SK-N-SH treated with all-trans-retinoic acid at 6 μM for 48 hours (cell line): ENCODE measurements at regions not wholly inside any gene's neighbourhood (a gene's known extent, or its start where the extent isn't known, plus 50 kb on each side); places are given as distances from the start of the nearest gene placed in this dataset.

ENCODE experiments used
- ATAC-seq: fragments of 200-7000 bp; cut with Tn5 transposase; 3 replicates; pipeline ENCODE4 v1.9.1; 2020; ENCODE audit warnings: mild to moderate bottlenecking, moderate library complexity
- ARNTL ChIP-seq: fragments of 450-650 bp; formaldehyde crosslinking; IDR thresholded peaks from 2 replicates; pipeline ENCODE4 v1.5.0; 2020; ENCODE audit warnings: low read depth, mild to moderate bottlenecking, moderate library complexity, borderline replicate concordance
- BACH2 ChIP-seq: fragments of 250-450 bp; sonication (Bioruptor Pico); IDR thresholded peaks from 2 replicates; pipeline ENCODE4 v1.9.0; 2021; ENCODE audit warnings: mild to moderate bottlenecking, borderline replicate concordance
- CSDC2 ChIP-seq: fragments of 250-450 bp; sonication (Bioruptor Pico); IDR thresholded peaks from 2 replicates; pipeline ENCODE4 v1.5.0; 2020; ENCODE audit warnings: mild to moderate bottlenecking, moderate library complexity
- CSRNP3 ChIP-seq: fragments of 250-450 bp; sonication (Bioruptor Pico); IDR thresholded peaks from 2 replicates; pipeline ENCODE4 v1.5.1; 2021; ENCODE audit warnings: mild to moderate bottlenecking, moderate library complexity
- ESRRG ChIP-seq: fragments of 250-450 bp; sonication (Bioruptor Pico); IDR thresholded peaks from 2 replicates; pipeline ENCODE4 v1.6.1; 2021; ENCODE audit warnings: mild to moderate bottlenecking
- GLIS3 ChIP-seq: fragments of 250-450 bp; sonication (Bioruptor Pico); IDR thresholded peaks from 2 replicates; pipeline ENCODE4 v1.5.0; 2020; ENCODE audit warnings: mild to moderate bottlenecking, moderate library complexity
- ISL1 ChIP-seq: fragments of 250-450 bp; sonication (Bioruptor Pico); IDR thresholded peaks from 2 replicates; pipeline ENCODE4 v2.1.2; 2022; ENCODE audit warnings: mild to moderate bottlenecking, moderate library complexity
- OSR1 ChIP-seq: fragments of 250-450 bp; sonication (Bioruptor Pico); IDR thresholded peaks from 2 replicates; pipeline ENCODE4 v1.8.0; 2022; ENCODE audit warnings: moderate library complexity, mild to moderate bottlenecking, inconsistent platforms
- PATZ1 ChIP-seq: fragments of 250-450 bp; sonication (Bioruptor Pico); IDR thresholded peaks from 2 replicates; pipeline ENCODE4 v1.8.0; 2020; ENCODE audit warnings: mild to moderate bottlenecking, moderate library complexity, borderline replicate concordance
- PPARA ChIP-seq: fragments of 250-450 bp; sonication (Bioruptor Pico); IDR thresholded peaks from 2 replicates; pipeline ENCODE4 v1.5.0; 2020; ENCODE audit warnings: mild to moderate bottlenecking, borderline replicate concordance
- RARB ChIP-seq: fragments of 250-450 bp; sonication (Bioruptor Pico); IDR thresholded peaks from 2 replicates; pipeline ENCODE4 v1.8.0; 2021; ENCODE audit warnings: mild to moderate bottlenecking, moderate library complexity
- SNAI2 ChIP-seq: fragments of 250-450 bp; sonication (Bioruptor Pico); IDR thresholded peaks from 2 replicates; pipeline ENCODE4 v1.5.0; 2020; ENCODE audit warnings: mild to moderate bottlenecking, moderate library complexity
- TCF4 ChIP-seq: fragments of 250-450 bp; sonication (Bioruptor Pico); IDR thresholded peaks from 2 replicates; pipeline ENCODE4 v1.8.0; 2021; ENCODE audit warnings: mild to moderate bottlenecking, moderate library complexity, borderline replicate concordance
- TOX ChIP-seq: fragments of 250-450 bp; sonication (Bioruptor Pico); IDR thresholded peaks from 2 replicates; pipeline ENCODE4 v1.8.0; 2021; ENCODE audit warnings: mild to moderate bottlenecking, moderate library complexity, borderline replicate concordance
- ZC3H10 ChIP-seq: fragments of 250-450 bp; sonication (Bioruptor Pico); IDR thresholded peaks from 2 replicates; pipeline ENCODE4 v1.5.1; 2021; ENCODE audit warnings: mild to moderate bottlenecking, moderate library complexity
- ZFP3 ChIP-seq: fragments of 250-450 bp; sonication (Bioruptor Pico); IDR thresholded peaks from 2 replicates; pipeline ENCODE4 v1.5.0; 2020; ENCODE audit warnings: mild to moderate bottlenecking, moderate library complexity
- ZFP30 ChIP-seq: fragments of 450-650 bp; formaldehyde crosslinking; IDR thresholded peaks from 2 replicates; pipeline ENCODE4 v1.5.0; 2022; ENCODE audit warnings: mild to moderate bottlenecking, moderate library complexity
- ZNF565 ChIP-seq: fragments of 450-650 bp; formaldehyde crosslinking; conservative IDR thresholded peaks from 2 replicates; pipeline ENCODE4 v1.5.0; 2020; ENCODE audit warnings: low read depth, mild to moderate bottlenecking, moderate library complexity
- ZNF70 ChIP-seq: fragments of 450-650 bp; formaldehyde crosslinking; IDR thresholded peaks from 2 replicates; pipeline ENCODE4 v1.5.0; 2020; ENCODE audit warnings: mild to moderate bottlenecking, moderate library complexity
- TF ChIP-seq, protein P1 (sequence below): fragments of 250-450 bp; sonication (Bioruptor Pico); IDR thresholded peaks from 2 replicates; pipeline ENCODE4 v1.5.0; 2020; ENCODE audit warnings: mild to moderate bottlenecking, moderate library complexity
- TF ChIP-seq, protein P2 (sequence below): fragments of 250-450 bp; sonication (Bioruptor Pico); IDR thresholded peaks from 2 replicates; pipeline ENCODE4 v1.8.0; 2021; ENCODE audit warnings: low read depth, mild to moderate bottlenecking, moderate library complexity, borderline replicate concordance
- TF ChIP-seq, protein P3 (sequence below): fragments of 250-450 bp; sonication (Bioruptor Pico); IDR thresholded peaks from 2 replicates; pipeline ENCODE4 v1.5.1; 2020; ENCODE audit warnings: low read depth, mild to moderate bottlenecking, moderate library complexity

DNA sequence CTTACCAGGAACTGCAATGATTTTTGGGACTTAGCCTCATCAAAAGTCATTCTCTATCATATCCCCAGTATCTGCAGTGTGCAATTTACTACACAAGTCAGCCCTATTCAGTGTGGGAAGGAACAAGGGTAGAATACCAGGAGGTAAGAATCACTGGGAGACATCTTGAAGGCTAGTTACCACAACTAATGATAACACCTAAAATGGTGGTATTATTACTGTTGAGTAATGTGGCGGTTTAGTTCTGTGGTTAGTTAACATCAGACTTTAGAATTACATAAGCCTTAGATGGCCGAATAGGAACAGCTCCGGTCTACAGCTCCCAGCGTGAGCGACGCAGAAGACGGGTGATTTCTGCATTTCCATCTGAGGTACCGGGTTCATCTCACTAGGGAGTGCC is 567.9 kb upstream of the CDH11 start:
- TF ChIP-seq CSDC2 (CRISPR knock-in tag) = no peak
- no peak for TF ChIP-seq RARB
- no peak for TF ChIP-seq ARNTL (CRISPR knock-in tag)
- no peak for TF ChIP-seq ISL1 (CRISPR knock-in tag)
- TF ChIP-seq, protein P1, sequence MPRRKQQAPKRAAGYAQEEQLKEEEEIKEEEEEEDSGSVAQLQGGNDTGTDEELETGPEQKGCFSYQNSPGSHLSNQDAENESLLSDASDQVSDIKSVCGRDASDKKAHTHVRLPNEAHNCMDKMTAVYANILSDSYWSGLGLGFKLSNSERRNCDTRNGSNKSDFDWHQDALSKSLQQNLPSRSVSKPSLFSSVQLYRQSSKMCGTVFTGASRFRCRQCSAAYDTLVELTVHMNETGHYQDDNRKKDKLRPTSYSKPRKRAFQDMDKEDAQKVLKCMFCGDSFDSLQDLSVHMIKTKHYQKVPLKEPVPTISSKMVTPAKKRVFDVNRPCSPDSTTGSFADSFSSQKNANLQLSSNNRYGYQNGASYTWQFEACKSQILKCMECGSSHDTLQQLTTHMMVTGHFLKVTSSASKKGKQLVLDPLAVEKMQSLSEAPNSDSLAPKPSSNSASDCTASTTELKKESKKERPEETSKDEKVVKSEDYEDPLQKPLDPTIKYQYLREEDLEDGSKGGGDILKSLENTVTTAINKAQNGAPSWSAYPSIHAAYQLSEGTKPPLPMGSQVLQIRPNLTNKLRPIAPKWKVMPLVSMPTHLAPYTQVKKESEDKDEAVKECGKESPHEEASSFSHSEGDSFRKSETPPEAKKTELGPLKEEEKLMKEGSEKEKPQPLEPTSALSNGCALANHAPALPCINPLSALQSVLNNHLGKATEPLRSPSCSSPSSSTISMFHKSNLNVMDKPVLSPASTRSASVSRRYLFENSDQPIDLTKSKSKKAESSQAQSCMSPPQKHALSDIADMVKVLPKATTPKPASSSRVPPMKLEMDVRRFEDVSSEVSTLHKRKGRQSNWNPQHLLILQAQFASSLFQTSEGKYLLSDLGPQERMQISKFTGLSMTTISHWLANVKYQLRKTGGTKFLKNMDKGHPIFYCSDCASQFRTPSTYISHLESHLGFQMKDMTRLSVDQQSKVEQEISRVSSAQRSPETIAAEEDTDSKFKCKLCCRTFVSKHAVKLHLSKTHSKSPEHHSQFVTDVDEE (CRISPR knock-in tag) = no peak
- TF ChIP-seq ZNF70 (CRISPR knock-in tag) = no peak
- TF ChIP-seq ESRRG (CRISPR knock-in tag) = no peak
- no peak for TF ChIP-seq ZFP30 (CRISPR knock-in tag)
- TF ChIP-seq, protein P2, sequence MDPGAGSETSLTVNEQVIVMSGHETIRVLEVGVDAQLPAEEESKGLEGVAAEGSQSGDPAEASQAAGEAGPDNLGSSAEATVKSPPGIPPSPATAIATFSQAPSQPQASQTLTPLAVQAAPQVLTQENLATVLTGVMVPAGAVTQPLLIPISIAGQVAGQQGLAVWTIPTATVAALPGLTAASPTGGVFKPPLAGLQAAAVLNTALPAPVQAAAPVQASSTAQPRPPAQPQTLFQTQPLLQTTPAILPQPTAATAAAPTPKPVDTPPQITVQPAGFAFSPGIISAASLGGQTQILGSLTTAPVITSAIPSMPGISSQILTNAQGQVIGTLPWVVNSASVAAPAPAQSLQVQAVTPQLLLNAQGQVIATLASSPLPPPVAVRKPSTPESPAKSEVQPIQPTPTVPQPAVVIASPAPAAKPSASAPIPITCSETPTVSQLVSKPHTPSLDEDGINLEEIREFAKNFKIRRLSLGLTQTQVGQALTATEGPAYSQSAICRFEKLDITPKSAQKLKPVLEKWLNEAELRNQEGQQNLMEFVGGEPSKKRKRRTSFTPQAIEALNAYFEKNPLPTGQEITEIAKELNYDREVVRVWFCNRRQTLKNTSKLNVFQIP = no peak
- no peak for TF ChIP-seq PATZ1 (CRISPR knock-in tag)
- TF ChIP-seq, protein P3, sequence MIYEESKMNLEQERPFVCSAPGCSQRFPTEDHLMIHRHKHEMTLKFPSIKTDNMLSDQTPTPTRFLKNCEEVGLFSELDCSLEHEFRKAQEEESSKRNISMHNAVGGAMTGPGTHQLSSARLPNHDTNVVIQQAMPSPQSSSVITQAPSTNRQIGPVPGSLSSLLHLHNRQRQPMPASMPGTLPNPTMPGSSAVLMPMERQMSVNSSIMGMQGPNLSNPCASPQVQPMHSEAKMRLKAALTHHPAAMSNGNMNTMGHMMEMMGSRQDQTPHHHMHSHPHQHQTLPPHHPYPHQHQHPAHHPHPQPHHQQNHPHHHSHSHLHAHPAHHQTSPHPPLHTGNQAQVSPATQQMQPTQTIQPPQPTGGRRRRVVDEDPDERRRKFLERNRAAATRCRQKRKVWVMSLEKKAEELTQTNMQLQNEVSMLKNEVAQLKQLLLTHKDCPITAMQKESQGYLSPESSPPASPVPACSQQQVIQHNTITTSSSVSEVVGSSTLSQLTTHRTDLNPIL (CRISPR knock-in tag) = no peak
- no peak for TF ChIP-seq GLIS3 (CRISPR knock-in tag)
- no peak for TF ChIP-seq BACH2 (CRISPR knock-in tag)
- TF ChIP-seq TOX (CRISPR knock-in tag) = no peak
- TF ChIP-seq OSR1 (CRISPR knock-in tag) = no peak
- TF ChIP-seq PPARA (CRISPR knock-in tag) = no peak
- no peak for TF ChIP-seq TCF4 (CRISPR knock-in tag)
- TF ChIP-seq ZNF565 (CRISPR knock-in tag) = no peak
- no peak for TF ChIP-seq CSRNP3
- TF ChIP-seq, all 23 proteins: peak for 0
- ATAC-seq = no peak

GRCh38 chr16:65688301-65688700 is 566.4 kb upstream of the CDH11 start:
- ATAC-seq = no peak
- TF ChIP-seq ZC3H10 (CRISPR knock-in tag) (no peak), CSDC2 (CRISPR knock-in tag) (no peak), SNAI2 (no peak), ESRRG (CRISPR knock-in tag) (no peak), ZFP3 (CRISPR knock-in tag) (no peak), PATZ1 (CRISPR knock-in tag) (no peak), RARB (no peak), ZNF70 (CRISPR knock-in tag) (no peak), OSR1 (CRISPR knock-in tag) (no peak), ARNTL (CRISPR knock-in tag) (no peak), ZFP30 (CRISPR knock-in tag) (no peak), PPARA (CRISPR knock-in tag) (no peak), CSRNP3 (no peak), GLIS3 (CRISPR knock-in tag) (no peak)
- TF ChIP-seq, protein P1 (CRISPR knock-in tag) = no peak
